Neuronal stem cell (in vitro differentiated cells): ENCODE measurements at regions not wholly inside any gene's neighbourhood (a gene's known extent, or its start where the extent isn't known, plus 50 kb on each side); places are given as distances from the start of the nearest gene placed in this dataset.

Experiments used
- DNase-seq: peaks from one replicate; pipeline ENCODE4 v3.0.0-alpha.2; 2013; ENCODE audit warnings: low spot score
- H2AFZ ChIP-seq: one replicate; pipeline ENCODE4 v1.6.1; 2013; ENCODE audit warnings: mild to moderate bottlenecking, low read length, inconsistent platforms
- H2AK5ac ChIP-seq: 2 replicates; pipeline ENCODE4 v1.6.1; 2013; ENCODE audit warnings: low read depth, mild to moderate bottlenecking, inconsistent platforms, low read length, moderate library complexity, mixed read lengths
- H2BK120ac ChIP-seq: 2 replicates; pipeline ENCODE4 v1.6.1; 2013; ENCODE audit warnings: low read depth, mild to moderate bottlenecking, inconsistent platforms, low read length, moderate library complexity, mixed read lengths
- H2BK12ac ChIP-seq: one replicate; pipeline ENCODE4 v1.6.1; 2013; ENCODE audit warnings: low read length, inconsistent platforms
- H2BK15ac ChIP-seq: 2 replicates; pipeline ENCODE4 v1.6.1; 2013; ENCODE audit warnings: mild to moderate bottlenecking, low read length, inconsistent platforms, mixed read lengths
- H2BK5ac ChIP-seq: one replicate; pipeline ENCODE4 v1.6.1; 2013; ENCODE audit warnings: inconsistent platforms, mild to moderate bottlenecking, low read length, moderate library complexity
- H3K14ac ChIP-seq: one replicate; pipeline ENCODE4 v1.6.1; 2013; ENCODE audit warnings: low read length, inconsistent platforms
- H3K18ac ChIP-seq: 2 replicates; pipeline ENCODE4 v1.6.1; 2013; ENCODE audit warnings: low read length, inconsistent platforms
- H3K23ac ChIP-seq: 2 replicates; pipeline ENCODE4 v1.6.1; 2013; ENCODE audit warnings: low read depth, mild to moderate bottlenecking, mixed read lengths, low read length, inconsistent platforms; ENCODE audit not compliant: poor library complexity
- H3K27ac ChIP-seq: replicated peaks from 3 replicates; pipeline ENCODE4 v1.5.1; 2013; ENCODE audit warnings: low read length, inconsistent platforms
- H3K27me3 ChIP-seq, 3 experiments: 2 replicates each; pipeline ENCODE4 v1.6.1; 2013; ENCODE audit warnings: low read length in 3 of 3, mild to moderate bottlenecking in 2 of 3, inconsistent platforms in 1 of 3, low read depth in 1 of 3, mixed read lengths in 1 of 3, moderate library complexity in 1 of 3; ENCODE audit not compliant: control insufficient read depth in 3 of 3, insufficient read depth in 3 of 3
- H3K36me3 ChIP-seq, 2 donors: replicated peaks in 1 of 2; 2 replicates each; pipeline ENCODE4 v1.6.1; 2013; ENCODE audit warnings: low read length in 2 of 2; ENCODE audit not compliant: control insufficient read depth in 2 of 2, insufficient read depth in 2 of 2
- H3K4ac ChIP-seq: 2 replicates; pipeline ENCODE4 v1.6.1; 2013; ENCODE audit warnings: inconsistent platforms, mild to moderate bottlenecking, low read length, moderate library complexity
- H3K4me1 ChIP-seq, 2 donors: 1 replicate in 1 of 2; 2 replicates in 1 of 2; pipeline ENCODE4 v1.6.1; 2013; ENCODE audit warnings: low read length in 2 of 2, low read depth in 1 of 2; ENCODE audit not compliant: control insufficient read depth in 2 of 2, insufficient read depth in 1 of 2
- H3K4me2 ChIP-seq: one replicate; pipeline ENCODE4 v1.6.1; 2013; ENCODE audit warnings: mild to moderate bottlenecking, low read length, inconsistent platforms; ENCODE audit not compliant: insufficient read depth, poor library complexity, severe bottlenecking
- H3K4me3 ChIP-seq, 2 donors: 2 replicates each; pipeline ENCODE4 v1.5.1; 2013; ENCODE audit warnings: low read length in 2 of 2, mild to moderate bottlenecking in 2 of 2, inconsistent platforms in 1 of 2, moderate library complexity in 1 of 2
- H3K79me1 ChIP-seq: one replicate; pipeline ENCODE4 v1.6.1; 2013; ENCODE audit warnings: low read depth, mild to moderate bottlenecking, inconsistent platforms, low read length, moderate library complexity
- H3K9ac ChIP-seq: one replicate; pipeline ENCODE4 v1.6.1; 2013; ENCODE audit warnings: mild to moderate bottlenecking, low read depth, low read length, inconsistent platforms; ENCODE audit not compliant: poor library complexity
- H3K9me3 ChIP-seq, 2 donors: replicated peaks in 1 of 2; 2 replicates each; pipeline versions ENCODE3 to v1.6.1; 2013; ENCODE audit warnings: low read length in 2 of 2, mild to moderate bottlenecking in 2 of 2, inconsistent platforms in 1 of 2, low read depth in 1 of 2, mixed read lengths in 1 of 2, moderate library complexity in 1 of 2; ENCODE audit not compliant: control insufficient read depth in 2 of 2, insufficient read depth in 1 of 2
- H4K8ac ChIP-seq: one replicate; pipeline ENCODE4 v1.6.1; 2013; ENCODE audit warnings: low read depth, mild to moderate bottlenecking, inconsistent platforms, low read length, moderate library complexity
- H4K91ac ChIP-seq: one replicate; pipeline ENCODE4 v1.6.1; 2013; ENCODE audit warnings: low read length, low read depth, mild to moderate bottlenecking, inconsistent platforms; ENCODE audit not compliant: poor library complexity
- WGBS, 2 donors: extraction: QIAGEN DNeasy Blood & Tissue Kit; methylation state at CpG; one replicate each; pipeline ENCODE4 v1.1.7; 2013; ENCODE audit warnings: missing lambda C conversion rate in 2 of 2, mixed read lengths in 1 of 2; ENCODE audit not compliant: insufficient read length in 2 of 2, insufficient replicate concordance in 1 of 2; ENCODE audit errors: extremely low coverage in 2 of 2; 5-methylcytosine and 5-hydroxymethylcytosine counted together

- Histone ChIP-seq H3K79me1 (no peaks in the 10 kb centered on the region), H3K18ac (no peak overlapping the region), H3K4ac (no peak overlapping the region), H2BK15ac (no peak overlapping the region), H3K14ac (no peak overlapping the region), H3K27ac (no peak overlapping the region), H3K9ac (no peak overlapping the region), H2AFZ (no peak overlapping the region), H3K23ac (no peak overlapping the region), H2BK5ac (no peak overlapping the region), H3K4me1 (no peaks in the 10 kb centered on the region), H2BK12ac (no peak overlapping the region), H2AK5ac (no peak overlapping the region), H3K4me3 (no peak overlapping the region), H4K8ac (no peak overlapping the region), H3K9me3 (no peaks in the 10 kb centered on the region), H3K4me2 (no peak overlapping the region), H4K91ac (no peak overlapping the region), H3K36me3 (no peaks in the 10 kb centered on the region), H2BK120ac (no peak overlapping the region), H3K27me3 (no peaks in the 10 kb centered on the region)
- DNase-seq = no peak
- WGBS, 2 donors = no CpG with 5 or more reads among the region's 4 CpGs
Observed at GRCh38 chr9:78940121-78940855, 631.5 kb upstream of the TLE4 start.

GRCh38 chr9:78954286-78954685 lies 617.5 kb upstream of the TLE4 start:
- Histone ChIP-seq H3K9ac (no peak overlapping the region), H2BK15ac (no peak overlapping the region), H3K23ac (no peak overlapping the region), H2AK5ac (no peak overlapping the region), H3K14ac (no peak overlapping the region), H3K18ac (no peak overlapping the region), H3K4me2 (no peak overlapping the region), H3K4me3 (no peak overlapping the region), H3K4me1 (no peaks in the 10 kb centered on the region), H3K27me3 (no peaks in the 10 kb centered on the region), H4K91ac (no peak overlapping the region), H3K36me3 (no peaks in the 10 kb centered on the region), H3K9me3 (peaks cover 0 to 4% of the 10 kb centered on the region in 2 donors), H2BK120ac (no peak overlapping the region), H2AFZ (no peak overlapping the region), H2BK5ac (no peak overlapping the region), H3K79me1 (no peaks in the 10 kb centered on the region), H3K27ac (no peak overlapping the region), H4K8ac (no peak overlapping the region), H2BK12ac (no peak overlapping the region), H3K4ac (no peak overlapping the region)
- DNase-seq = no peak
- no CpG with 5 or more reads among the region's 2 CpGs for WGBS, 2 donors

DNA sequence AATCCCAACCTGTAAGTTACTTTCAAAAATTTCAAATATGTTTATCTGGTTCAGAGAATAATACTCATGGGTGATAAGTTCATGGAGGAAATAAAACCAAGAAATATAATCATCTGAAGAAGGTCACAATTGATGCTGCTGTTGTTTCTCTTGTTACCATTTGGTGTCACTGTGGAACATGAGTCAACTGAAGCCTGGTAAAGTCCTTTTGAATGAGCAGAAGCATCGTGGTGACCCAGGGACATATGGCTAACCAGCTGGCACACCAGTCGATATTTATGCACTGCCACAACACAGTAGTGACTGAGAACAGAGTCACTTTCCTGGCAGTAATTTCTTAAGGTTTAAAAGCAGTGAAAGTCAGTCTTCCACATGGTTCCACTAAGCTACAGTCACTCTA lies 612.9 kb upstream of the TLE4 start:
- Histone ChIP-seq H2BK5ac (no peak overlapping the region), H3K4me3 (no peak overlapping the region), H3K4me2 (no peak overlapping the region), H2BK15ac (no peak overlapping the region), H3K36me3 (no peaks in the 10 kb centered on the region), H3K23ac (no peak overlapping the region), H3K9me3 (no peaks in the 10 kb centered on the region), H2AK5ac (no peak overlapping the region), H3K4me1 (no peaks in the 10 kb centered on the region), H4K8ac (no peak overlapping the region), H3K14ac (no peak overlapping the region), H2AFZ (no peak overlapping the region), H2BK120ac (no peak overlapping the region), H3K4ac (no peak overlapping the region), H3K27me3 (no peaks in the 10 kb centered on the region), H3K79me1 (no peaks in the 10 kb centered on the region), H2BK12ac (no peak overlapping the region), H4K91ac (no peak overlapping the region), H3K18ac (no peak overlapping the region), H3K27ac (no peak overlapping the region), H3K9ac (no peak overlapping the region)
- DNase-seq = no peak
- WGBS, 2 donors = no CpG with 5 or more reads among the region's 2 CpGs

DNA sequence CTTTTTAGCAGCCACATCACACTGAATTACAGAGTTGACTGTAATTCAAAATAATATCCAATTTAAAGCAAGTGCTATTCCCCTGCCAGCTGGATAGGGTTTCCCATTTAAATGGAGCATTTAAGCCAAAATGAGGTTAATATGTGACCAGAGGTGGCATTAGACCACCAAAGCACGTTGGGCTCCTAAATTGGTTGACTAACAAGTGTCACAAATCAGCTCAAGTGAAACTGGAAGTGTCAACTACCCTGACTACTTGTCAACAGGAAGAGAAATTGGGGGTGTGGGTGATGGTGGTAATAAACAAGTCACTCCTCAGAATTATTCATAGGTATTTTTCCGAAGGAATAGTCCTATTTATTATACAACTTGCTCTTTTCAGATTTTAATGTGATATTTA lies 609.6 kb upstream of the TLE4 start:
- no peak overlapping the region for H2BK12ac ChIP-seq
- no peak for DNase-seq
- no peak overlapping the region for H3K18ac ChIP-seq
- H3K27ac ChIP-seq = no peak overlapping the region
- no peak overlapping the region for H2BK120ac ChIP-seq
- no peaks in the 10 kb centered on the region for H3K36me3 ChIP-seq
- no peak overlapping the region for H3K23ac ChIP-seq
- no peaks in the 10 kb centered on the region for H3K4me1 ChIP-seq
- no peak overlapping the region for H3K4me3 ChIP-seq
- no peak overlapping the region for H2AK5ac ChIP-seq
- WGBS, 2 donors = no CpG with 5 or more reads among the region's 2 CpGs
- no peak overlapping the region for H4K8ac ChIP-seq
- no peak overlapping the region for H3K4ac ChIP-seq
- no peak overlapping the region for H3K4me2 ChIP-seq
- no peak overlapping the region for H2BK5ac ChIP-seq
- no peak overlapping the region for H3K14ac ChIP-seq
- H3K9me3 ChIP-seq = no peaks in the 10 kb centered on the region
- no peaks in the 10 kb centered on the region for H3K27me3 ChIP-seq
- H4K91ac ChIP-seq = no peak overlapping the region
- no peaks in the 10 kb centered on the region for H3K79me1 ChIP-seq
- H3K9ac ChIP-seq = no peak overlapping the region
- no peak overlapping the region for H2AFZ ChIP-seq
- no peak overlapping the region for H2BK15ac ChIP-seq
